H1 (cell line): ENCODE measurements at regions not wholly inside any gene's neighbourhood (a gene's known extent, or its start where the extent isn't known, plus 50 kb on each side); places are given as distances from the start of the nearest gene placed in this dataset.

Experiments
- CTCF ChIA-PET: fragments of 300-600 bp; sonication (Branson Sonifier 250); formaldehyde crosslinking; loops from one replicate; lab custom pipeline; 2021; ENCODE audit not compliant: partially characterized antibody; lab: Charles Lee
- POLR2A ChIA-PET: fragments of 300-600 bp; sonication (Branson Sonifier 250); formaldehyde crosslinking; loops from one replicate; lab custom pipeline; 2021; ENCODE audit warnings: inconsistent platforms; ENCODE audit not compliant: partially characterized antibody; lab: Charles Lee
- DNase-seq, 2 experiments: peaks; one replicate each; pipeline versions ENCODE4 v3.0.0 to v3.0.0-alpha.2; 2010 to 2022; ENCODE audit warnings: low spot score in 2 of 2, low read depth in 1 of 2, mixed read lengths in 1 of 2
- FAIRE-seq: peaks from 2 replicates; lab custom pipeline; 2011; peaks lifted over from hg19 to GRCh38; lab: Jason Lieb, UNC
- H2AFZ ChIP-seq: 2 replicates; pipeline ENCODE4 v1.8.1; 2012; ENCODE audit warnings: low read length, inconsistent platforms
- H2AK5ac ChIP-seq: 2 replicates; pipeline ENCODE4 v1.6.1; 2013; ENCODE audit warnings: low read depth, low read length
- H2BK120ac ChIP-seq: replicated peaks from 2 replicates; pipeline ENCODE3; 2013; ENCODE audit warnings: low read depth, low read length, inconsistent platforms
- H2BK12ac ChIP-seq: 2 replicates; pipeline ENCODE4 v1.6.1; 2013; ENCODE audit warnings: low read depth, low read length
- H2BK15ac ChIP-seq: 2 replicates; pipeline ENCODE4 v1.6.1; 2013; ENCODE audit warnings: low read length
- H2BK20ac ChIP-seq: 2 replicates; pipeline ENCODE4 v1.6.1; 2013; ENCODE audit warnings: low read length
- H2BK5ac ChIP-seq: 2 replicates; pipeline ENCODE4 v1.6.1; 2013; ENCODE audit warnings: low read depth, low read length
- H3K14ac ChIP-seq: 2 replicates; pipeline ENCODE4 v1.6.1; 2013; ENCODE audit warnings: inconsistent platforms; ENCODE audit not compliant: insufficient read length
- H3K18ac ChIP-seq: 2 replicates; pipeline ENCODE4 v1.6.1; 2013; ENCODE audit warnings: low read length; ENCODE audit errors: extremely low read depth
- H3K23ac ChIP-seq: 2 replicates; pipeline ENCODE4 v1.6.1; 2013; ENCODE audit warnings: inconsistent platforms; ENCODE audit not compliant: insufficient read length
- H3K23me2 ChIP-seq: 2 replicates; pipeline ENCODE4 v1.6.1; 2013; ENCODE audit warnings: low read depth, low read length
- H3K27ac ChIP-seq: 2 replicates; pipeline ENCODE4 v1.6.1; 2011; ENCODE audit warnings: low read depth, low read length, inconsistent platforms
- H3K27me3 ChIP-seq, 4 experiments: replicated peaks in 1 of 4; 1 replicate in 1 of 4; 2 replicates in 3 of 4; pipeline versions ENCODE4 v1.6.1 to v1.8.1; 2011 to 2013; ENCODE audit warnings: low read length in 3 of 4, mild to moderate bottlenecking in 3 of 4, inconsistent platforms in 2 of 4, mixed read lengths in 2 of 4, moderate library complexity in 1 of 4; ENCODE audit not compliant: control insufficient read depth in 3 of 4, insufficient read depth in 3 of 4; ENCODE audit errors: extremely low read depth in 1 of 4
- H3K36me3 ChIP-seq, 4 experiments: 2 replicates each; pipeline versions ENCODE4 v1.6.1 to v1.8.1; 2011 to 2013; ENCODE audit warnings: mild to moderate bottlenecking in 4 of 4, low read length in 3 of 4, moderate library complexity in 2 of 4, control low read depth in 1 of 4, inconsistent platforms in 1 of 4; ENCODE audit not compliant: insufficient read depth in 4 of 4, control insufficient read depth in 2 of 4
- H3K4ac ChIP-seq: replicated peaks from 2 replicates; pipeline ENCODE3; 2013; ENCODE audit warnings: low read length, low read depth, mixed read lengths, inconsistent platforms; ENCODE audit not compliant: insufficient read length
- H3K4me1 ChIP-seq, 4 experiments: replicated peaks in 1 of 4; 1 replicate in 1 of 4; 2 replicates in 3 of 4; pipeline versions ENCODE4 v1.6.1 to v1.8.1; 2011 to 2013; ENCODE audit warnings: low read length in 3 of 4, inconsistent platforms in 2 of 4, mixed read lengths in 1 of 4; ENCODE audit not compliant: insufficient read depth in 4 of 4, control insufficient read depth in 3 of 4
- H3K4me2 ChIP-seq, 2 experiments: 2 replicates each; pipeline versions ENCODE4 v1.6.1 to v1.8.1; 2011 to 2013; ENCODE audit warnings: low read depth in 2 of 2, low read length in 2 of 2, control low read depth in 1 of 2, inconsistent platforms in 1 of 2, mild to moderate bottlenecking in 1 of 2; ENCODE audit not compliant: insufficient read depth in 1 of 2
- H3K4me3 ChIP-seq, 4 experiments: fragments of 200-600, 300-600 bp in 1 of 4; sonication (generic), shearing (Covaris generic), sonication (Bioruptor Twin) in 1 of 4; 2 replicates each; pipeline versions ENCODE4 v1.5.1 to v1.8.1; 2011 to 2016; ENCODE audit warnings: low read length in 4 of 4, low read depth in 3 of 4, control low read depth in 2 of 4, inconsistent platforms in 2 of 4, mild to moderate bottlenecking in 2 of 4, mixed read lengths in 1 of 4, moderate library complexity in 1 of 4; ENCODE audit not compliant: insufficient read depth in 2 of 4; ENCODE audit errors: extremely low read depth in 1 of 4
- H3K56ac ChIP-seq: replicated peaks from 2 replicates; pipeline ENCODE3; 2013; ENCODE audit warnings: low read depth, mild to moderate bottlenecking, mixed read lengths, low read length, inconsistent platforms; ENCODE audit not compliant: insufficient read length
- H3K79me1 ChIP-seq: 2 replicates; pipeline ENCODE4 v1.6.1; 2013; ENCODE audit warnings: low read depth, low read length, control low read depth
- H3K79me2 ChIP-seq, 2 experiments: 2 replicates each; pipeline versions ENCODE4 v1.6.1 to v1.8.1; 2012 to 2013; ENCODE audit warnings: low read length in 2 of 2, mild to moderate bottlenecking in 2 of 2, inconsistent platforms in 1 of 2; ENCODE audit not compliant: insufficient read depth in 2 of 2, control insufficient read depth in 1 of 2
- H3K9ac ChIP-seq, 4 experiments: replicated peaks in 1 of 4; 1 replicate in 1 of 4; 2 replicates in 3 of 4; pipeline versions ENCODE4 v1.6.1 to v1.8.1; 2011 to 2013; ENCODE audit warnings: low read depth in 3 of 4, low read length in 3 of 4, control low read depth in 2 of 4, mild to moderate bottlenecking in 2 of 4, moderate library complexity in 2 of 4, inconsistent platforms in 1 of 4; ENCODE audit errors: extremely low read depth in 1 of 4
- H3K9me3 ChIP-seq, 2 experiments: 2 replicates each; pipeline versions ENCODE4 v1.6.1 to v1.8.1; 2012 to 2013; ENCODE audit warnings: mild to moderate bottlenecking in 2 of 2, moderate library complexity in 2 of 2, control low read depth in 1 of 2, inconsistent platforms in 1 of 2, low read depth in 1 of 2, low read length in 1 of 2, mixed read lengths in 1 of 2; ENCODE audit not compliant: insufficient read depth in 2 of 2
- H4K20me1 ChIP-seq, 2 experiments: replicated peaks in 1 of 2; 2 replicates each; pipeline versions ENCODE3 to v1.8.1; 2011 to 2013; ENCODE audit warnings: inconsistent platforms in 2 of 2, low read length in 2 of 2, mild to moderate bottlenecking in 1 of 2; ENCODE audit not compliant: insufficient read depth in 2 of 2, control insufficient read depth in 1 of 2
- H4K5ac ChIP-seq: 2 replicates; pipeline ENCODE4 v1.6.1; 2013; ENCODE audit warnings: low read length, low read depth, mixed read lengths, inconsistent platforms; ENCODE audit not compliant: insufficient read length
- H4K8ac ChIP-seq: 2 replicates; pipeline ENCODE4 v1.8.0; 2013; ENCODE audit warnings: mild to moderate bottlenecking, moderate library complexity, low read length, inconsistent platforms; ENCODE audit not compliant: insufficient read depth; ENCODE audit errors: extremely low read depth
- H4K91ac ChIP-seq: replicated peaks from 2 replicates; pipeline ENCODE3; 2013; ENCODE audit warnings: low read length, mixed read lengths, inconsistent platforms; ENCODE audit not compliant: insufficient read length
- CBX5 ChIP-seq: fragments of 300-800, 300-1000 bp; sonication (generic); IDR thresholded peaks from 2 replicates; pipeline ENCODE4 v1.7.1; 2016; ENCODE audit warnings: antibody characterized with exemption, low read length, low read depth
- CHD1 ChIP-seq: IDR thresholded peaks from 2 replicates; pipeline ENCODE4 v1.6.1; 2012; ENCODE audit warnings: low read depth, low read length, improper control_type of control experiment
- CTCF ChIP-seq, 3 experiments: IDR thresholded peaks; 1 replicate in 2 of 3; 2 replicates in 1 of 3; pipeline versions ENCODE4 v1.5.1 to v1.6.1; 2011; ENCODE audit warnings: low read length in 3 of 3, mild to moderate bottlenecking in 3 of 3, inconsistent platforms in 2 of 3, low read depth in 1 of 3, moderate library complexity in 1 of 3; ENCODE audit not compliant: insufficient read depth in 1 of 3; ENCODE audit errors: control extremely low read depth in 1 of 3
- EGR1 ChIP-seq: IDR thresholded peaks from 2 replicates; pipeline ENCODE4 v1.6.1; 2011; ENCODE audit warnings: low read depth, low read length, borderline replicate concordance
- EZH2 ChIP-seq: fragments of 200-600 bp; sonication (generic); IDR thresholded peaks from 2 replicates; pipeline ENCODE4 v1.7.1; 2012; ENCODE audit warnings: low read depth, mild to moderate bottlenecking, moderate library complexity, low read length, inconsistent platforms; ENCODE audit not compliant: severe bottlenecking
- HDAC6 ChIP-seq: IDR thresholded peaks from one replicate; pipeline ENCODE4 v1.7.1; 2012; ENCODE audit warnings: low read depth, mild to moderate bottlenecking, inconsistent platforms, low read length, moderate library complexity
- JUND ChIP-seq: IDR thresholded peaks from 2 replicates; pipeline ENCODE4 v1.6.1; 2011; ENCODE audit warnings: mild to moderate bottlenecking, improper control_type of control experiment, low read length
- POLR2AphosphoS5 ChIP-seq: IDR thresholded peaks from 2 replicates; pipeline ENCODE4 v1.6.1; 2011; ENCODE audit warnings: low read depth, low read length
- SRF ChIP-seq: IDR thresholded peaks from 2 replicates; pipeline ENCODE4 v1.6.1; 2011; ENCODE audit warnings: mild to moderate bottlenecking, low read depth, low read length, moderate library complexity
- TAF1 ChIP-seq: IDR thresholded peaks from 2 replicates; pipeline ENCODE4 v1.6.1; 2011; ENCODE audit warnings: mild to moderate bottlenecking, low read depth, low read length
- TBP ChIP-seq: IDR thresholded peaks from 2 replicates; pipeline ENCODE4 v1.6.1; 2011; ENCODE audit warnings: low read depth, low read length, improper control_type of control experiment
- YY1 ChIP-seq: IDR thresholded peaks from 2 replicates; pipeline ENCODE4 v1.6.1; 2011; ENCODE audit warnings: low read depth, mild to moderate bottlenecking, low read length
- WGBS, 2 experiments: shearing (Covaris generic) in 1 of 2; methylation state at CpG; one replicate each; pipeline versions ENCODE4 v1.1.6 to v1.1.7; 2013 to 2015; ENCODE audit warnings: low lambda C conversion rate in 2 of 2, mixed read lengths in 2 of 2, inconsistent platforms in 1 of 2, low coverage in 1 of 2, missing lambda C conversion rate in 1 of 2; ENCODE audit not compliant: insufficient replicate concordance in 2 of 2, insufficient coverage in 1 of 2, insufficient read length in 1 of 2; ENCODE audit errors: extremely low coverage in 1 of 2, missing lambda C conversion rate in 1 of 2; 5-methylcytosine and 5-hydroxymethylcytosine counted together
- TF ChIP-seq, protein P1 (sequence below): IDR thresholded peaks from 2 replicates; pipeline ENCODE4 v1.6.1; 2011; ENCODE audit warnings: low read depth, mild to moderate bottlenecking, low read length; ENCODE audit not compliant: insufficient read depth

DNA sequence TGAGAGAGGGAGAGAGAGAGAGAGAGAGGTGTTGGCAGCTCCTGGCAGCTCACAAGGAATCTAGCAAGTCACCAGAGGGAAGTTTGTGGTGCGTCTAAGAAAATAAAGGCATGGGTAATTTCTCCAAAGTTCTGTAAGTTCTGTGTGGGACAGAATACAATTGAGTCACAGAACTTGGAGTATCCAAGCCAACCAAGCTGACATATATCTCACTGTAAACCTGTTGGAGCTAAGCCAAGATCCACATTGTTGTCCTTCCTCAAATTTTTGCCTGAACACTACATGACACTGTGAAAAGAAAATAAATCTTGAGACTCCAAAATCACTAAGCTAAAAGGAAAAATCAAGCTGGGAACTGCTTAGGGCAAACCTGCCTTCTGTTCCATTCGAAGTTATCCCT, 436.7 kb downstream of the MEI4 start:
- H3K36me3 ChIP-seq: no peaks in the 10 kb centered on the region
- H3K27ac ChIP-seq: no peak overlapping the region
- DNase-seq: no peak
- FAIRE-seq: no peak
- no peaks in the 10 kb centered on the region for H3K27me3 ChIP-seq
- no peak overlapping the region for H4K8ac ChIP-seq
- H2BK120ac ChIP-seq: no peak overlapping the region
- H4K91ac ChIP-seq: no peak overlapping the region
- H4K20me1 ChIP-seq: no peaks in the 10 kb centered on the region
- TF ChIP-seq YY1 (no peak), CBX5 (no peak), POLR2AphosphoS5 (no peak), CTCF (IDR thresholded peaks at IDR 0.05; ENCODE audit: control extremely low read depth in 1 of 3, insufficient read depth in 1 of 3, low read depth in 1 of 3, low read length in 3 of 3) (no peak), SRF (no peak), TBP (no peak), EZH2 (no peak), HDAC6 (no peak), JUND (no peak), TAF1 (no peak), CHD1 (no peak), EGR1 (no peak)
- TF ChIP-seq, protein P1, sequence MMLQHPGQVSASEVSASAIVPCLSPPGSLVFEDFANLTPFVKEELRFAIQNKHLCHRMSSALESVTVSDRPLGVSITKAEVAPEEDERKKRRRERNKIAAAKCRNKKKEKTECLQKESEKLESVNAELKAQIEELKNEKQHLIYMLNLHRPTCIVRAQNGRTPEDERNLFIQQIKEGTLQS: no peak
- H4K5ac ChIP-seq: no peak overlapping the region
- no peak overlapping the region for H2AFZ ChIP-seq
- H3K23ac ChIP-seq: no peak overlapping the region
- no peak overlapping the region for H3K56ac ChIP-seq
- H3K4me1 ChIP-seq: peaks cover 0 to 3% (median under 1%) of the 10 kb centered on the region in 4 experiments; a peak in 2 of 7 replicates
- H3K18ac ChIP-seq: no peak overlapping the region
- no peak overlapping the region for H2AK5ac ChIP-seq
- H3K4ac ChIP-seq: no peak overlapping the region
- no peak overlapping the region for H3K4me2 ChIP-seq
- ChIA-PET POLR2A (no interaction called here), CTCF (interaction anchor here (0.6 kb wide), 1 partner anchor 743 kb away, joined by 3 read pairs; no protein-coding TSS in a partner anchor)
- H3K79me2 ChIP-seq: no peaks in the 10 kb centered on the region
- no peak overlapping the region for H3K9ac ChIP-seq
- H2BK20ac ChIP-seq: no peak overlapping the region
- no peak overlapping the region for H2BK12ac ChIP-seq
- H3K23me2 ChIP-seq: no peaks in the 10 kb centered on the region
- no peak overlapping the region for H3K4me3 ChIP-seq
- 93% methylated on average over 2 of the region's 2 CpGs; no CpG with 5 or more reads in 1 of the 2 experiments for WGBS, 2 experiments
- no peak overlapping the region for H3K14ac ChIP-seq
- H2BK5ac ChIP-seq: no peak overlapping the region
- no peaks in the 10 kb centered on the region for H3K9me3 ChIP-seq
- H3K79me1 ChIP-seq: no peaks in the 10 kb centered on the region
- H2BK15ac ChIP-seq: no peak overlapping the region
